Upper lobe of left lung (tissue), 6 donors: ENCODE measurements at regions not wholly inside any gene's neighbourhood (a gene's known extent, or its start where the extent isn't known, plus 50 kb on each side); places are given as distances from the start of the nearest gene placed in this dataset.

ENCODE experiments used
- ATAC-seq, 2 donors: fragments of 200-7000 bp; cut with Tn5 transposase; one replicate each; pipeline ENCODE4 v1.9.1; 2022; ENCODE audit warnings: mild to moderate bottlenecking in 2 of 2, moderate library complexity in 2 of 2; ENCODE audit not compliant: low FRiP score in 2 of 2
- DNase-seq, 2 donors: peaks; one replicate each; pipeline ENCODE4 v3.0.0-alpha.2; 2019 to 2020
- H3K27ac ChIP-seq, 4 donors: fragments of 200-600 bp; sonication (generic); one replicate each; pipeline ENCODE4 v1.5.1; 2016 to 2019
- H3K27me3 ChIP-seq, 4 donors: fragments of 200-600 bp; sonication (generic); one replicate each; pipeline ENCODE4 v1.5.1; 2017 to 2019
- H3K36me3 ChIP-seq, 4 donors: fragments of 200-600 bp; sonication (generic); one replicate each; pipeline ENCODE4 v1.5.1; 2016 to 2019
- H3K4me1 ChIP-seq, 4 donors: fragments of 200-600 bp; sonication (generic); one replicate each; pipeline ENCODE4 v1.5.1; 2018 to 2019
- H3K4me3 ChIP-seq, 4 donors: fragments of 200-600 bp; sonication (generic); one replicate each; pipeline ENCODE4 v1.5.1; 2017 to 2019; ENCODE audit warnings: mild to moderate bottlenecking in 2 of 4, moderate library complexity in 1 of 4
- H3K9me3 ChIP-seq, 4 donors: fragments of 200-600 bp; sonication (generic); one replicate each; pipeline ENCODE4 v1.5.1; 2018 to 2019
- CTCF ChIP-seq, 6 experiments: fragments of 450-650 bp in 4 of 6; fragments of 200-600 bp in 2 of 6; sonication (generic) in 2 of 6; IDR thresholded peaks; one replicate each; pipeline ENCODE4 v1.5.1; 2016 to 2019; ENCODE audit warnings: antibody characterized with exemption in 6 of 6
- EP300 ChIP-seq, 4 donors: sonication (generic); formaldehyde crosslinking; IDR thresholded peaks; one replicate each; pipeline ENCODE4 v1.5.1; 2017; ENCODE audit warnings: antibody characterized with exemption in 4 of 4, control low read depth in 2 of 4
- POLR2A ChIP-seq, 4 donors: fragments of 450-650 bp; IDR thresholded peaks; one replicate each; pipeline ENCODE4 v1.5.1; 2016 to 2017; ENCODE audit warnings: antibody characterized with exemption in 4 of 4, mild to moderate bottlenecking in 2 of 4
- POLR2AphosphoS5 ChIP-seq, 2 donors: sonication (generic); formaldehyde crosslinking; IDR thresholded peaks; one replicate each; pipeline ENCODE4 v1.5.1; 2017; ENCODE audit warnings: antibody characterized with exemption in 2 of 2
- WGBS, 2 donors: methylation state at CpG; one replicate each; pipeline ENCODE4 v1.1.5; 2017 to 2018; 5-methylcytosine and 5-hydroxymethylcytosine counted together
- donor health status: DM: no; HTN: no; CAD: no; lungs with moderate emphysema.
- donor health status: DM: no; HTN: yes; CAD: no; lungs with severe emphysema.

DNA sequence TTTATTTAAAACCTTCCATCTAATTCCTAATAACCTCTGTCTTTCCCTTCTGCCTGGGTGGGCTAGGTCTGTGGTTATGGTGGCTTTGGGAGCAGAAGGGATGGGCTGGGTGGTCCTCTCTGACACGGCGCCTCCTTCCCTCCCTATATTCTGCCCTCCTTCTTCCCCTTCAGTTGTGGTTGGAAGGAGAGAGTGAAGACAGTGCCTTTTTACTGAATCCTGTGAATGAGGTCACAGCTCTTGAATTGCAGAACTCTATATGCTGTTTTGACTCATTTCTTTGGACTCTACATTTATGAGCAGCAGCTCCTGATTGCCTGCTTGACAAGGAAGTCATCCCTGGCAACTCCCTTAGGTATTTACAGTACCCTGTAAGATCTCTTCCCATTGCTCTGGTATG lies 256.0 kb upstream of the ELAC2 start:
- Histone ChIP-seq H3K27me3 (no peaks in the 10 kb centered on the region), H3K4me3 (no peak overlapping the region), H3K4me1 (no peaks in the 10 kb centered on the region), H3K27ac (no peak overlapping the region), H3K9me3 (no peaks in the 10 kb centered on the region), H3K36me3 (no peaks in the 10 kb centered on the region)
- TF ChIP-seq POLR2A (IDR thresholded peaks at IDR 0.05) = no peak
- TF ChIP-seq POLR2AphosphoS5 (IDR thresholded peaks at IDR 0.05) = no peak
- TF ChIP-seq CTCF (IDR thresholded peaks at IDR 0.05) = no peak
- no peak for TF ChIP-seq EP300 (IDR thresholded peaks at IDR 0.05)
- 60 to 79% methylated on average over 2 of the region's 2 CpGs for WGBS, 2 donors
- ATAC-seq (no peak), DNase-seq (no peak)

- no peak for ATAC-seq
- H3K36me3 ChIP-seq = no peaks in the 10 kb centered on the region
- 76 to 86% methylated on average over 4 of the region's 4 CpGs for WGBS, 2 donors
- H3K9me3 ChIP-seq = no peaks in the 10 kb centered on the region
- H3K27ac ChIP-seq = no peak overlapping the region
- no peak for DNase-seq
- TF ChIP-seq EP300 (IDR thresholded peaks at IDR 0.05) (no peak), POLR2AphosphoS5 (IDR thresholded peaks at IDR 0.05) (no peak), CTCF (IDR thresholded peaks at IDR 0.05) (no peak), POLR2A (IDR thresholded peaks at IDR 0.05) (no peak)
- H3K27me3 ChIP-seq = no peaks in the 10 kb centered on the region
- no peaks in the 10 kb centered on the region for H3K4me1 ChIP-seq
- H3K4me3 ChIP-seq = no peak overlapping the region
Measured at GRCh38 chr17:13272296-13272695, 254.5 kb upstream of the ELAC2 start.

- Histone ChIP-seq H3K36me3 (no peaks in the 10 kb centered on the region), H3K4me3 (no peak overlapping the region), H3K27me3 (no peaks in the 10 kb centered on the region), H3K4me1 (no peaks in the 10 kb centered on the region), H3K9me3 (no peaks in the 10 kb centered on the region), H3K27ac (no peak overlapping the region)
- ATAC-seq = no peak
- DNase-seq = no peak
- TF ChIP-seq POLR2AphosphoS5 (IDR thresholded peaks at IDR 0.05) (no peak), EP300 (IDR thresholded peaks at IDR 0.05) (no peak), POLR2A (IDR thresholded peaks at IDR 0.05) (no peak), CTCF (IDR thresholded peaks at IDR 0.05) (no peak)
- WGBS, 2 donors = 34 to 42% methylated on average over 8 of the region's 8 CpGs
Measured at GRCh38 chr17:13268791-13269595, 251.2 kb upstream of the ELAC2 start.

- H3K9me3 ChIP-seq = no peaks in the 10 kb centered on the region
- H3K4me3 ChIP-seq = no peak overlapping the region
- TF ChIP-seq EP300 (IDR thresholded peaks at IDR 0.05) (no peak), POLR2AphosphoS5 (IDR thresholded peaks at IDR 0.05) (no peak), CTCF (IDR thresholded peaks at IDR 0.05) (no peak), POLR2A (IDR thresholded peaks at IDR 0.05) (no peak)
- DNase-seq (no peak), ATAC-seq (no peak)
- H3K27me3 ChIP-seq = no peaks in the 10 kb centered on the region
- H3K4me1 ChIP-seq = no peaks in the 10 kb centered on the region
- no peak overlapping the region for H3K27ac ChIP-seq
- WGBS, 2 donors = 46 to 48% methylated on average over 7 of the region's 7 CpGs
- no peaks in the 10 kb centered on the region for H3K36me3 ChIP-seq
Measured at GRCh38 chr17:13266606-13267005, 248.8 kb upstream of the ELAC2 start.

- Histone ChIP-seq H3K4me3 (no peak overlapping the region), H3K27me3 (no peaks in the 10 kb centered on the region), H3K4me1 (no peaks in the 10 kb centered on the region), H3K36me3 (no peaks in the 10 kb centered on the region), H3K27ac (no peak overlapping the region), H3K9me3 (no peaks in the 10 kb centered on the region)
- TF ChIP-seq POLR2AphosphoS5 (IDR thresholded peaks at IDR 0.05) (no peak), EP300 (IDR thresholded peaks at IDR 0.05) (no peak), CTCF (IDR thresholded peaks at IDR 0.05) (no peak), POLR2A (IDR thresholded peaks at IDR 0.05) (no peak)
- ATAC-seq (no peak), DNase-seq (no peak)
- WGBS, 2 donors = 60 to 62% methylated on average over 2 of the region's 2 CpGs
Measured at GRCh38 chr17:13265311-13265710, 247.5 kb upstream of the ELAC2 start.
